IMR-90 (cell line): ENCODE measurements at regions not wholly inside any gene's neighbourhood (a gene's known extent, or its start where the extent isn't known, plus 50 kb on each side); places are given as distances from the start of the nearest gene placed in this dataset.

Source experiments
- ATAC-seq: fragments of 200-7000 bp; cut with Tn5 transposase; 2 replicates; pipeline ENCODE4 v1.9.1; 2020; ENCODE audit warnings: low read depth, mild to moderate bottlenecking, moderate library complexity
- BruUV-seq: library from RNA; stranded (reverse); fragments of 400-500 nt; replicated peaks from 2 replicates; lab custom pipeline; 2021; lab: Mats Ljungman, UMichigan
- CTCF ChIA-PET: fragments of 300-600 bp; formaldehyde crosslinking; extraction: SDS; loops from one replicate; lab custom pipeline; 2021; ENCODE audit warnings: antibody characterized with exemption; lab: Yijun Ruan, JAX
- POLR2A ChIA-PET: fragments of 300-600 bp; sonication (Branson Sonifier 250); formaldehyde crosslinking; loops from one replicate; lab custom pipeline; 2022; ENCODE audit warnings: antibody characterized with exemption; ENCODE audit not compliant: unreplicated experiment; lab: Charles Lee
- DNase-seq: peaks from one replicate; pipeline ENCODE4 v3.0.0; 2013
- H2AFZ ChIP-seq: replicated peaks from 2 replicates; pipeline ENCODE3; 2013; ENCODE audit warnings: low read length, mild to moderate bottlenecking; ENCODE audit not compliant: poor library complexity
- H2AK5ac ChIP-seq: 2 replicates; pipeline ENCODE4 v1.6.1; 2013; ENCODE audit warnings: low read depth, low read length, inconsistent platforms
- H2AK9ac ChIP-seq: replicated peaks from 2 replicates; pipeline ENCODE3; 2013; ENCODE audit warnings: mild to moderate bottlenecking, low read depth, low read length, moderate library complexity; ENCODE audit not compliant: poor library complexity
- H2BK120ac ChIP-seq: 2 replicates; pipeline ENCODE4 v1.6.1; 2013; ENCODE audit warnings: low read depth, low read length, inconsistent platforms
- H2BK15ac ChIP-seq: 3 replicates; pipeline ENCODE4 v1.6.1; 2013; ENCODE audit warnings: low read depth, low read length, inconsistent platforms
- H2BK20ac ChIP-seq: 2 replicates; pipeline ENCODE4 v1.6.1; 2013; ENCODE audit warnings: low read depth, mild to moderate bottlenecking, inconsistent platforms, low read length, moderate library complexity
- H2BK5ac ChIP-seq: 2 replicates; pipeline ENCODE4 v1.6.1; 2013; ENCODE audit warnings: mild to moderate bottlenecking, low read depth, low read length, inconsistent platforms; ENCODE audit not compliant: poor library complexity, severe bottlenecking
- H3K14ac ChIP-seq: replicated peaks from 2 replicates; pipeline ENCODE4 v1.6.1; 2013; ENCODE audit warnings: low read depth, low read length, inconsistent platforms
- H3K18ac ChIP-seq: 2 replicates; pipeline ENCODE4 v1.6.1; 2013; ENCODE audit warnings: low read depth, low read length, control low read depth
- H3K23ac ChIP-seq: 2 replicates; pipeline ENCODE4 v1.6.1; 2013; ENCODE audit warnings: low read depth, low read length, inconsistent platforms
- H3K27ac ChIP-seq: 2 replicates; pipeline ENCODE4 v1.5.1; 2013; ENCODE audit warnings: mild to moderate bottlenecking, control low read depth, low read length; ENCODE audit not compliant: insufficient read depth
- H3K27me3 ChIP-seq: 2 replicates; pipeline ENCODE4 v1.6.1; 2013; ENCODE audit warnings: low read length; ENCODE audit not compliant: control insufficient read depth, insufficient read depth
- H3K36me3 ChIP-seq: 2 replicates; pipeline ENCODE4 v1.6.1; 2013; ENCODE audit warnings: low read length, mixed read lengths; ENCODE audit not compliant: control insufficient read depth, insufficient read depth
- H3K4ac ChIP-seq: 2 replicates; pipeline ENCODE4 v1.6.1; 2013; ENCODE audit warnings: low read depth, low read length, inconsistent platforms
- H3K4me1 ChIP-seq: 2 replicates; pipeline ENCODE4 v1.6.1; 2013; ENCODE audit warnings: low read length, mixed read lengths; ENCODE audit not compliant: control insufficient read depth, insufficient read depth
- H3K4me2 ChIP-seq: 2 replicates; pipeline ENCODE4 v1.6.1; 2013; ENCODE audit warnings: low read depth, mild to moderate bottlenecking, control low read depth, low read length, moderate library complexity
- H3K4me3 ChIP-seq: 2 replicates; pipeline ENCODE4 v1.5.1; 2013; ENCODE audit warnings: low read depth, mild to moderate bottlenecking, control low read depth, low read length, moderate library complexity; ENCODE audit not compliant: insufficient read depth
- H3K56ac ChIP-seq: 2 replicates; pipeline ENCODE4 v1.6.1; 2013; ENCODE audit warnings: low read length, inconsistent platforms; ENCODE audit not compliant: insufficient read depth; ENCODE audit errors: extremely low read depth
- H3K79me1 ChIP-seq, 2 experiments: 2 replicates each; pipeline ENCODE4 v1.6.1; 2013; ENCODE audit warnings: low read length in 2 of 2, inconsistent platforms in 1 of 2, low read depth in 1 of 2
- H3K9ac ChIP-seq: 2 replicates; pipeline ENCODE4 v1.6.1; 2013; ENCODE audit warnings: low read depth, low read length, control low read depth
- H3K9me1 ChIP-seq: 2 replicates; pipeline ENCODE4 v1.6.1; 2013; ENCODE audit warnings: low read length, inconsistent platforms; ENCODE audit not compliant: insufficient read depth
- H3K9me3 ChIP-seq: 2 replicates; pipeline ENCODE4 v1.6.1; 2013; ENCODE audit warnings: low read length; ENCODE audit not compliant: control insufficient read depth, insufficient read depth
- H4K20me1 ChIP-seq: 2 replicates; pipeline ENCODE4 v1.6.1; 2013; ENCODE audit warnings: low read length, inconsistent platforms; ENCODE audit not compliant: insufficient read depth
- H4K5ac ChIP-seq: 2 replicates; pipeline ENCODE4 v1.6.1; 2013; ENCODE audit warnings: mild to moderate bottlenecking, low read depth, low read length, control low read depth
- H4K8ac ChIP-seq, 2 experiments: 2 replicates each; pipeline ENCODE4 v1.6.1; 2013; ENCODE audit warnings: low read depth in 2 of 2, low read length in 2 of 2, control low read depth in 1 of 2, inconsistent platforms in 1 of 2
- H4K91ac ChIP-seq: 2 replicates; pipeline ENCODE4 v1.6.1; 2013; ENCODE audit warnings: low read depth, low read length, inconsistent platforms; ENCODE audit not compliant: insufficient read depth
- FOS ChIP-seq: fragments of 150-350 bp; IDR thresholded peaks from 2 replicates; pipeline ENCODE4 v1.6.1; 2016; ENCODE audit warnings: low read depth, low read length
- WGBS, 2 experiments: methylation state at CpG; one replicate each; pipeline versions ENCODE4 v1.1.5 to v1.1.7; 2013; ENCODE audit warnings: missing lambda C conversion rate in 2 of 2; ENCODE audit not compliant: insufficient read length in 1 of 2; ENCODE audit errors: extremely low coverage in 2 of 2; 5-methylcytosine and 5-hydroxymethylcytosine counted together
- dilution Hi-C: fragments of 300-500 bp; cut with HindIII; formaldehyde crosslinking; loops from one replicate; pipeline ENCODE4 v1.14.3; 2018; ENCODE audit warnings: low sequenced_read_pairs; ENCODE audit not compliant: unreplicated experiment
- in situ Hi-C: fragments of 300-500 bp; cut with MboI; formaldehyde crosslinking; loops from 3 replicates; pipeline ENCODE4 v1.14.3; 2019; ENCODE audit warnings: low sequenced_read_pairs, inconsistent platforms, mixed read lengths
- intact Hi-C: fragments of 100-400 bp; cut with micrococcal nuclease; formaldehyde crosslinking; loops from 2 replicates; pipeline ENCODE4 v1.10.0; 2022
- TF ChIP-seq, protein P1 (sequence below): conservative IDR thresholded peaks from 2 replicates; pipeline ENCODE4 v1.5.1; 2012; ENCODE audit warnings: mild to moderate bottlenecking, low read depth, low read length, improper control_type of control experiment

DNA sequence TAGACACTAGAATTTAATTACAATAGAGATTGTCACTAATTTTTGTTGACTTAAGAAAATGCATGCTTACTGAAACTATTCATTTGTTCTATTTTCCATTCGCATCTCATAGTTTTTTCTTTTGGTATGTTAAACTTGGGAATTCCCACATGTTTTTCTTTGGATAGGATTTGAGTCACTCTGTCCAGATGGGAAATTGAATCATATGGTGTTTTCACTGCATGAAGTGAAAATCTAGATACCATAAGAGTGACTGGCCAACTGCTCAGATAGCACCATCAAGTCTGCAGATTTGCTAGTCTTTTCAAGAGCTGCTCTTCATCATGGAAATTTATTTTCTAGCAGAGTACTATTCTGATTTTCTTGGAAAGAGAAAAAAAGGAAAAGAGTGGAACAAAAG is 172.6 kb downstream of the FAM47B start:
- BruUV-seq = no TSS peak
- no CpG with 5 or more reads among the region's 1 CpG for WGBS, 2 experiments
- no peak overlapping the region for H4K91ac ChIP-seq

More for the DNA sequence above, 172.6 kb downstream of the FAM47B start:
- Histone ChIP-seq H3K4me1 (no peaks in the 10 kb centered on the region), H2BK15ac (no peak overlapping the region), H2AK9ac (no peak overlapping the region), H3K18ac (no peak overlapping the region), H2BK5ac (peak overlapping the region; percentile 54), H4K20me1 (no peaks in the 10 kb centered on the region), H3K9me1 (no peaks in the 10 kb centered on the region), H4K5ac (no peak overlapping the region), H2AFZ (no peak overlapping the region), H3K14ac (no peak overlapping the region), H3K9me3 (no peaks in the 10 kb centered on the region), H3K4me2 (no peak overlapping the region), H3K23ac (no peak overlapping the region), H3K27me3 (no peaks in the 10 kb centered on the region), H2BK20ac (no peak overlapping the region), H3K56ac (no peak overlapping the region), H3K4ac (no peak overlapping the region), H2BK120ac (no peak overlapping the region), H2AK5ac (no peak overlapping the region), H3K4me3 (no peak overlapping the region), H3K36me3 (no peaks in the 10 kb centered on the region), H3K9ac (no peak overlapping the region), H3K79me1 (no peaks in the 10 kb centered on the region), H4K8ac (no peak overlapping the region), H3K27ac (no peak overlapping the region)
- POLR2A ChIA-PET = no interaction called here
- in situ Hi-C loops = no loop called here
- intact Hi-C loops = no loop called here
- dilution Hi-C loops = no loop called here
- CTCF ChIA-PET = no interaction called here
- ATAC-seq (peak; percentile 85), DNase-seq (peak; percentile 91)
- TF ChIP-seq, protein P1, sequence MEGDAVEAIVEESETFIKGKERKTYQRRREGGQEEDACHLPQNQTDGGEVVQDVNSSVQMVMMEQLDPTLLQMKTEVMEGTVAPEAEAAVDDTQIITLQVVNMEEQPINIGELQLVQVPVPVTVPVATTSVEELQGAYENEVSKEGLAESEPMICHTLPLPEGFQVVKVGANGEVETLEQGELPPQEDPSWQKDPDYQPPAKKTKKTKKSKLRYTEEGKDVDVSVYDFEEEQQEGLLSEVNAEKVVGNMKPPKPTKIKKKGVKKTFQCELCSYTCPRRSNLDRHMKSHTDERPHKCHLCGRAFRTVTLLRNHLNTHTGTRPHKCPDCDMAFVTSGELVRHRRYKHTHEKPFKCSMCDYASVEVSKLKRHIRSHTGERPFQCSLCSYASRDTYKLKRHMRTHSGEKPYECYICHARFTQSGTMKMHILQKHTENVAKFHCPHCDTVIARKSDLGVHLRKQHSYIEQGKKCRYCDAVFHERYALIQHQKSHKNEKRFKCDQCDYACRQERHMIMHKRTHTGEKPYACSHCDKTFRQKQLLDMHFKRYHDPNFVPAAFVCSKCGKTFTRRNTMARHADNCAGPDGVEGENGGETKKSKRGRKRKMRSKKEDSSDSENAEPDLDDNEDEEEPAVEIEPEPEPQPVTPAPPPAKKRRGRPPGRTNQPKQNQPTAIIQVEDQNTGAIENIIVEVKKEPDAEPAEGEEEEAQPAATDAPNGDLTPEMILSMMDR = no peak
- TF ChIP-seq FOS = peak; percentile 63
